Naive thymus-derived CD4-positive, alpha-beta T cell (primary cell): ENCODE measurements at regions not wholly inside any gene's neighbourhood (a gene's known extent, or its start where the extent isn't known, plus 50 kb on each side); places are given as distances from the start of the nearest gene placed in this dataset.

Source experiments
- ATAC-seq: fragments of 150-1000 bp; cut with Tn5 transposase; 2 replicates; pipeline ENCODE4 v1.10.0; 2021; ENCODE audit warnings: mild to moderate bottlenecking, moderate library complexity
- CTCF ChIA-PET: fragments of 350-600 bp; sonication (Branson Sonifier 250); formaldehyde crosslinking; loops from one replicate; lab custom pipeline; 2021; ENCODE audit warnings: antibody characterized with exemption; lab: Charles Lee
- POLR2A ChIA-PET: fragments of 350-600 bp; sonication (Branson Sonifier 250); formaldehyde crosslinking; loops from one replicate; lab custom pipeline; 2021; ENCODE audit warnings: antibody characterized with exemption, inconsistent platforms; lab: Charles Lee
- DNase-seq, 9 donors: peaks; one replicate each; pipeline versions ENCODE4 v3.0.0 to v3.0.0-alpha.2; 2020 to 2022; ENCODE audit warnings: mixed read lengths in 1 of 9
- H3K27ac ChIP-seq: one replicate; pipeline ENCODE4 v1.7.0; 2013; ENCODE audit warnings: mild to moderate bottlenecking, low read depth, low read length, moderate library complexity
- H3K27me3 ChIP-seq, 2 donors: one replicate each; pipeline ENCODE4 v1.7.0; 2013; ENCODE audit warnings: low read length in 2 of 2, mild to moderate bottlenecking in 2 of 2, moderate library complexity in 2 of 2; ENCODE audit not compliant: control insufficient read depth in 2 of 2, insufficient read depth in 2 of 2
- H3K36me3 ChIP-seq, 3 experiments: 1 replicate in 2 of 3; 2 replicates in 1 of 3; pipeline ENCODE4 v1.7.0; 2013; ENCODE audit warnings: low read length in 3 of 3, mild to moderate bottlenecking in 3 of 3, moderate library complexity in 1 of 3; ENCODE audit not compliant: insufficient read depth in 3 of 3, control insufficient read depth in 2 of 3
- H3K4me1 ChIP-seq, 2 donors: one replicate each; pipeline ENCODE4 v1.7.0; 2013; ENCODE audit warnings: low read length in 2 of 2, mild to moderate bottlenecking in 2 of 2, moderate library complexity in 1 of 2; ENCODE audit not compliant: control insufficient read depth in 2 of 2, insufficient read depth in 2 of 2
- H3K4me3 ChIP-seq: 2 replicates; pipeline ENCODE4 v1.7.0; 2013; ENCODE audit warnings: mild to moderate bottlenecking, low read length
- H3K9me3 ChIP-seq, 3 experiments: 1 replicate in 2 of 3; 2 replicates in 1 of 3; pipeline ENCODE4 v1.7.0; 2013; ENCODE audit warnings: low read length in 3 of 3; ENCODE audit not compliant: control insufficient read depth in 2 of 3
- H3K27ac Mint-ChIP-seq, 9 donors: one replicate each; pipeline ENCODE4 v1.8.0; 2020 to 2022; ENCODE audit warnings: mixed read lengths in 9 of 9, mild to moderate bottlenecking in 8 of 9, moderate library complexity in 5 of 9, inconsistent platforms in 2 of 9
- H3K27me3 Mint-ChIP-seq, 5 donors: one replicate each; pipeline ENCODE4 v1.8.0; 2021 to 2022; ENCODE audit warnings: mixed read lengths in 5 of 5, mild to moderate bottlenecking in 1 of 5
- H3K36me3 Mint-ChIP-seq, 5 donors: one replicate each; pipeline ENCODE4 v1.8.0; 2020 to 2022; ENCODE audit warnings: mixed read lengths in 5 of 5, mild to moderate bottlenecking in 3 of 5, inconsistent platforms in 1 of 5
- H3K4me1 Mint-ChIP-seq, 7 donors: one replicate each; pipeline ENCODE4 v1.8.0; 2020 to 2022; ENCODE audit warnings: mixed read lengths in 7 of 7, mild to moderate bottlenecking in 3 of 7, inconsistent platforms in 1 of 7
- H3K4me3 Mint-ChIP-seq, 10 donors: one replicate each; pipeline ENCODE4 v1.8.0; 2020 to 2022; ENCODE audit warnings: mild to moderate bottlenecking in 10 of 10, mixed read lengths in 10 of 10, moderate library complexity in 6 of 10, inconsistent platforms in 2 of 10
- H3K9me3 Mint-ChIP-seq, 11 donors: one replicate each; pipeline ENCODE4 v1.8.0; 2020 to 2022; ENCODE audit warnings: mixed read lengths in 11 of 11, mild to moderate bottlenecking in 4 of 11, inconsistent platforms in 1 of 11, moderate library complexity in 1 of 11
- intact Hi-C, 2 donors: fragments of 100-400 bp; cut with micrococcal nuclease; formaldehyde crosslinking; loops; one replicate each; pipeline ENCODE4 v1.15.1; 2023

DNA sequence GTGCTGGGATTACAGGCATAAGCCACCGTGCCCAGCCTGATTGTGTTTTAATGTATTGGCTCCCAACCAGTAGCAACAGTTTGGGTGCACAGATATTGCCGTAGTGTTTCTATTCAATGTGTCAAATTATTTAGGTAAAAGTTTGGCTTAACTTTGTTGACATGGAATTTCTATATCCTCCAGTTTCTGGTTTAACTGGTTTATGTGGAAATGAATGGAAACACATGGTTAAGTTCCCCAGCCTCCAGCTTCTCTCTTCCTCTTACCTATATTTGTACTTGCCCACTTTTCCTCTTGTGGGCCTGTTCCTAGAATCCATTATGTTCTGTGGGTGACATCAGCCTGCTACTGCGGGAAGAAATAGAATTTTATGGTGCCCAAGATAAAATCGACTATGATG is 53.9 kb upstream of the ESR1 start:
- POLR2A ChIA-PET = no interaction called here
- Mint-ChIP-seq H3K4me3 (no peak overlapping the region), H3K27ac (peak overlapping the region in 1 of 9 donors; percentile 8), H3K9me3 (peaks cover 0 to 4% (median 0%) of the 10 kb centered on the region in 11 donors), H3K4me1 (peaks cover 10 to 34% (median 25%) of the 10 kb centered on the region in 7 donors), H3K36me3 (peaks cover 0 to 15% (median 4%) of the 10 kb centered on the region in 5 donors), H3K27me3 (peaks cover 0 to 9% (median 0%) of the 10 kb centered on the region in 5 donors)
- Histone ChIP-seq H3K27ac (no peak overlapping the region), H3K4me3 (no peak overlapping the region), H3K36me3 (no peaks in the 10 kb centered on the region), H3K27me3 (no peaks in the 10 kb centered on the region), H3K9me3 (no peaks in the 10 kb centered on the region), H3K4me1 (peaks cover 6 to 13% of the 10 kb centered on the region in 2 donors)
- CTCF ChIA-PET = no interaction called here
- DNase-seq (no peak), ATAC-seq (no peak)
- intact Hi-C loops = no loop called here

DNA sequence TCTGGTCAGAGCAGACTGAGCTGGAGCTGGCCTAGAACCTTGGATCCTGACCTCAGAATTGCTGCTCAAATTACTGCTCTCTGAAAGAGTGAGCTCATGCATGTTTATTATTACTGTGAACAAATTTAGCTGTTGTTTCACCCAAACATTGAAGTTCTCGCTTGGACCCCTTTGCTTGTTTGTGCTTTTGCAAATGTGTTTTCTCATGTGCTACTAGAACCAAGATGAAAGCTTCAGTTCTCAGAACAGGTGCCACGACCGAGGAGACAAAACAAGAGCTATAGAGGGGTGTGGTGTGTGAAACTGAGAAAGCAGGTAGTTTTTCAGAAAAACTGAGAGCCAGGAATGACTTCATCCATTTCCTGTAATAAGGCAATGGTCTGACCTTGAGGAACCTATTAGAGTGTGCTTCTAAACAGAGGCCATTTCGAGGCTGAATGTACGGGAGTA is 50.0 kb upstream of the ESR1 start:
- Mint-ChIP-seq H3K4me3 (peak overlapping the region in 8 of 10 donors; percentile 3 to 66 (median 32)), H3K27me3 (peaks cover 0 to 3% (median 0%) of the 10 kb centered on the region in 5 donors), H3K27ac (peak overlapping the region; percentile 49 to 98 (median 84)), H3K9me3 (peaks cover 0 to 4% (median 0%) of the 10 kb centered on the region in 11 donors), H3K4me1 (peaks cover 10 to 50% (median 25%) of the 10 kb centered on the region in 7 donors), H3K36me3 (peaks cover 0 to 19% (median 4%) of the 10 kb centered on the region in 5 donors)
- CTCF ChIA-PET = interaction anchor here (1.3 kb wide), 1 partner anchor 9 kb away, joined by 4 read pairs; no protein-coding TSS in a partner anchor
- peak; percentile 44 for ATAC-seq
- Histone ChIP-seq H3K27me3 (no peaks in the 10 kb centered on the region), H3K4me3 (no peak overlapping the region), H3K27ac (peak overlapping the region; percentile 23), H3K9me3 (no peaks in the 10 kb centered on the region), H3K36me3 (no peaks in the 10 kb centered on the region), H3K4me1 (peaks cover 6 to 13% of the 10 kb centered on the region in 2 donors)
- POLR2A ChIA-PET = no interaction called here
- peak in 4 of 9 donors; percentile 10 to 30 (median 19) for DNase-seq
- intact Hi-C loops = loop anchor here (1.0 to 2.0 kb wide), 3 partner anchors 34 to 545 kb away; no protein-coding TSS in a partner anchor
